NB4 (cell line): ENCODE measurements at regions not wholly inside any gene's neighbourhood (a gene's known extent, or its start where the extent isn't known, plus 50 kb on each side); places are given as distances from the start of the nearest gene placed in this dataset.

Source experiments
- DNase-seq: peaks from one replicate; pipeline ENCODE4 v3.0.0; 2010; ENCODE audit warnings: low read depth
- H3K4me3 ChIP-seq: one replicate; pipeline ENCODE4 v1.5.1; 2011; ENCODE audit warnings: mild to moderate bottlenecking, low read depth, low read length, moderate library complexity
- MYC ChIP-seq: IDR thresholded peaks from 2 replicates; pipeline ENCODE4 v1.6.1; 2011; ENCODE audit warnings: low read depth, low read length
- POLR2A ChIP-seq: IDR thresholded peaks from 2 replicates; pipeline ENCODE4 v1.6.1; 2011; ENCODE audit warnings: mild to moderate bottlenecking; ENCODE audit not compliant: insufficient read length; ENCODE audit errors: extremely low read depth
- TF ChIP-seq, protein P1 (sequence below): IDR thresholded peaks from one replicate; pipeline ENCODE4 v1.5.1; 2012; ENCODE audit warnings: low read depth, low read length
- TF ChIP-seq, protein P2 (sequence below): IDR thresholded peaks from 2 replicates; pipeline ENCODE4 v1.6.1; 2011; ENCODE audit warnings: low read depth, low read length

DNA sequence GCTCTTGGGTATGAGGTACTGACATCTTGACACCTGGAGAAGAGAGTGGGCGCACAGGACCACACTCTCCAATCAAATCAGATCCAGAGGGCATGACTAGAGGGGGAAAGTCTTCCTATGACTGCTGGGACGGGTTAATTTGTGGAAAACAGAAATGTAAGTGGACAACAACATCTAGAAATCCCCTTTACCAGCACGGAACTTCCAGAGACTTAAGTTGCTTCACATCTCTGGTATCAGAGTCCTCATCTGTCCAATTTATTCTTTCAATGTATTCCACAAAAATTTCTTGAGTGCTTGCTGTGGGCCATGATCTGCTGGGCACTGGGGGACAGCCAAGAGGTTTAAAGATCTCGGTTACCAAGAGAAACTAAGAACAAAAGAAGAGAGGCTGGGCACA is 159.2 kb downstream of the COPRS start:
- no peak overlapping the region for H3K4me3 ChIP-seq
- TF ChIP-seq, protein P1, sequence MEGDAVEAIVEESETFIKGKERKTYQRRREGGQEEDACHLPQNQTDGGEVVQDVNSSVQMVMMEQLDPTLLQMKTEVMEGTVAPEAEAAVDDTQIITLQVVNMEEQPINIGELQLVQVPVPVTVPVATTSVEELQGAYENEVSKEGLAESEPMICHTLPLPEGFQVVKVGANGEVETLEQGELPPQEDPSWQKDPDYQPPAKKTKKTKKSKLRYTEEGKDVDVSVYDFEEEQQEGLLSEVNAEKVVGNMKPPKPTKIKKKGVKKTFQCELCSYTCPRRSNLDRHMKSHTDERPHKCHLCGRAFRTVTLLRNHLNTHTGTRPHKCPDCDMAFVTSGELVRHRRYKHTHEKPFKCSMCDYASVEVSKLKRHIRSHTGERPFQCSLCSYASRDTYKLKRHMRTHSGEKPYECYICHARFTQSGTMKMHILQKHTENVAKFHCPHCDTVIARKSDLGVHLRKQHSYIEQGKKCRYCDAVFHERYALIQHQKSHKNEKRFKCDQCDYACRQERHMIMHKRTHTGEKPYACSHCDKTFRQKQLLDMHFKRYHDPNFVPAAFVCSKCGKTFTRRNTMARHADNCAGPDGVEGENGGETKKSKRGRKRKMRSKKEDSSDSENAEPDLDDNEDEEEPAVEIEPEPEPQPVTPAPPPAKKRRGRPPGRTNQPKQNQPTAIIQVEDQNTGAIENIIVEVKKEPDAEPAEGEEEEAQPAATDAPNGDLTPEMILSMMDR = no peak
- no peak for TF ChIP-seq POLR2A
- TF ChIP-seq, protein P2, sequence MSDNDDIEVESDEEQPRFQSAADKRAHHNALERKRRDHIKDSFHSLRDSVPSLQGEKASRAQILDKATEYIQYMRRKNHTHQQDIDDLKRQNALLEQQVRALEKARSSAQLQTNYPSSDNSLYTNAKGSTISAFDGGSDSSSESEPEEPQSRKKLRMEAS = no peak
- no peak for TF ChIP-seq MYC
- DNase-seq = no peak

DNA sequence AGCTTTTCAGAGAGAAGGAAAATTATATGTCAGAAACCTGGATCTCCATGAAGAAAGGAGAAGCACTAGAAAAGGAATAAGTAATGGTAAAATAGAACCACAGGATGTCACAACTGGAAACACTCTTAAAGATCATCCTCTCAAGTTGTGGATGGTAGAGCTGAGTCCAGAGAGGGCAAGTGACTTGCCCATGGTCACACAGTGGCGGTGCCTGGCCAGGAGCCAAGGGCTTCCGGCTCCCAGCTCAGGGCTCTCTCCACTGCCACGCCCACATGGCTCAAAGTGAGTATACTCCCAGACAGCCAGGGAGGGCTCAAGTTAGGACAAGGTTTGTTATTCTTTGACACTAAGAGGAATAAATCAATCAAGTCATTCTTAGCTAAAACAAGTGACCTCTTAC is 159.8 kb downstream of the COPRS start:
- DNase-seq = no peak

DNA sequence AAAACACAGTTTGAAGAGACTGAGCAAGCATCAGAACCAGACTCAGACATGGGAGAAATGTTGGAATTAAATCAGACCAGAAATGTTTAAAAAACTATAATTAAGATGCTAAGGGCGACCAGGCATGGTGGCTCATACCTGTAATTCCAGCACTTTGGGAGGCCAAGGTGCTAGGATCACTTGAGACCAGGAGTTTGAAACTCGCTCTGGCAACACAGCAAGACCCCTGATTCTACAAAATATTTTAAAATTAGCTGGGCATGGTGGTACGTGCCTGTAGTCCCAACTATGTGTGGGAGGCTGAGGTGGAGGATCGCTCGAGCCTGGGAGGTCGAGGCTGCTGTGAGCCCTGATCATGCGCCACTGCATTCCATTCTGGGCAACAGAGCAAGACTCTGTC is 160.3 kb downstream of the COPRS start:
- H3K4me3 ChIP-seq = no peak overlapping the region
- no peak for DNase-seq
- TF ChIP-seq POLR2A (no peak), MYC (no peak)
- TF ChIP-seq, protein P2 = no peak
- TF ChIP-seq, protein P1 = no peak

More for the DNA sequence above, 159.8 kb downstream of the COPRS start:
- H3K4me3 ChIP-seq = no peak overlapping the region
- TF ChIP-seq, protein P1 = no peak
- TF ChIP-seq, protein P2 = no peak
- TF ChIP-seq MYC (no peak), POLR2A (no peak)

GRCh38 chr17:31697838-31698237 is 161.2 kb downstream of the COPRS start:
- no peak overlapping the region for H3K4me3 ChIP-seq
- DNase-seq = no peak
- TF ChIP-seq MYC = no peak
- TF ChIP-seq, protein P1 = no peak
- TF ChIP-seq POLR2A = no peak
- TF ChIP-seq, protein P2 = no peak

DNA sequence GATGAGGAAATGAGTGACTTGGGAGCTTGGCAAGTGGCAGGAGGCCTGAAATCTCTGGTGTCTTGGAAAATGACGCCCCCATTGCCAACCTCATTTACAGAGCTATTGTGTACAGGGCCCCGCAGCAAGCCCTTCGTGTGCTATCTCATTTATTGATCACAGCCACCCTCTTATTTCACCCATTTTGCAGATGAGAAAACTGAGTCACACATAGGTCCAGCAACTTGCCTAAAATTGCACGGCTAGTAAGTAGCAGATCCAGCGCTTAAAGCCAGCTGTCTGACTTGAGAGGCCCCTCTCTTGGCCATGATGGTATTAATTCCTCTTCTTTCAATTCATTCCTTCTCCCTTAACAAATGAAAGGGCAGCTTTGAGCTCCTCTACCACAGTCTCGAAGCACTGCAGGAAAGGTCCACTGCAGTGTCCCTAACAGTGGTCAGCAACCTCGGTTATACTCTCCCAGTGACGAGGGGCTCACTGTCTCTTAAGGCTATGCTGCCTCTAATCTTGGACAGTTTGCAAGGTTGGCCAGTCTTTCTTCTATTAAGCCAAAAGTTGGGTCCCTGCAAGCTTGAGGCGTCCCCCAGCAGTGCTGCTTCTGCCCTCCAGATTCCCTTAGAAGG is 162.2 kb downstream of the COPRS start:
- TF ChIP-seq MYC = no peak
- TF ChIP-seq, protein P1 = no peak
- TF ChIP-seq, protein P2 = no peak
- TF ChIP-seq POLR2A = no peak
- DNase-seq = no peak
- H3K4me3 ChIP-seq = no peak overlapping the region
